GM06990 (cell line): ENCODE measurements at regions not wholly inside any gene's neighbourhood (a gene's known extent, or its start where the extent isn't known, plus 50 kb on each side); places are given as distances from the start of the nearest gene placed in this dataset.

ENCODE experiments used
- DNase-seq: peaks from one replicate; pipeline ENCODE4 v3.0.0-alpha.2; 2011; ENCODE audit not compliant: insufficient read length; ENCODE audit errors: extremely low read depth
- H3K27me3 ChIP-seq: replicated peaks from 2 replicates; pipeline ENCODE4 v1.6.0; 2011; ENCODE audit warnings: low read length; ENCODE audit not compliant: control insufficient read depth, insufficient read depth
- H3K36me3 ChIP-seq: 2 replicates; pipeline ENCODE4 v1.5.1; 2011; ENCODE audit warnings: low read length; ENCODE audit not compliant: control insufficient read depth, insufficient read depth
- H3K4me3 ChIP-seq: replicated peaks from 2 replicates; pipeline ENCODE4 v1.5.1; 2011; ENCODE audit warnings: low read depth, mild to moderate bottlenecking, control low read depth, low read length
- TF ChIP-seq, protein P1 (sequence below): IDR thresholded peaks from 2 replicates; pipeline ENCODE4 v1.5.1; 2011; ENCODE audit warnings: low read length, control low read depth, mild to moderate bottlenecking, inconsistent platforms; ENCODE audit not compliant: insufficient read depth, poor library complexity, severe bottlenecking

DNA sequence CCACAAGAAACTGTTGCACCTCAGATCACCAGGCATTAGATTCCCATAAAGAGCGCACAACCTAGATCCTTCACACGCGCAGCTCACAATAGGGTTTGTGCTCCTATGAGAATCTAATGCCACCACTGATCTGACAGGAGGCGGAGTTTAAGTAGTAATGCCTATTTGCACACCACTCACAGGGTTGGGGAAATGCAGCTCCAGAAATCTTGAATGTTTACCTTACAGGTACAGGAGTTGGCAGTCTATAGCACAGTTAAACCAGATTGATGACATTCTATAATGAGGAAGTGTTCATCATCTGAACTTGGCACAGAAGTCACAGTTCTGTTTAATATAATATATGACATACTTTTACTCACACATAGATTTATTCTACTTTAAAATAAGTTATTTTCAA is 732.2 kb upstream of the ZNF608 start:
- no peak for DNase-seq
- Histone ChIP-seq H3K4me3 (no peak overlapping the region), H3K36me3 (no peaks in the 10 kb centered on the region), H3K27me3 (no peaks in the 10 kb centered on the region)
- TF ChIP-seq, protein P1, sequence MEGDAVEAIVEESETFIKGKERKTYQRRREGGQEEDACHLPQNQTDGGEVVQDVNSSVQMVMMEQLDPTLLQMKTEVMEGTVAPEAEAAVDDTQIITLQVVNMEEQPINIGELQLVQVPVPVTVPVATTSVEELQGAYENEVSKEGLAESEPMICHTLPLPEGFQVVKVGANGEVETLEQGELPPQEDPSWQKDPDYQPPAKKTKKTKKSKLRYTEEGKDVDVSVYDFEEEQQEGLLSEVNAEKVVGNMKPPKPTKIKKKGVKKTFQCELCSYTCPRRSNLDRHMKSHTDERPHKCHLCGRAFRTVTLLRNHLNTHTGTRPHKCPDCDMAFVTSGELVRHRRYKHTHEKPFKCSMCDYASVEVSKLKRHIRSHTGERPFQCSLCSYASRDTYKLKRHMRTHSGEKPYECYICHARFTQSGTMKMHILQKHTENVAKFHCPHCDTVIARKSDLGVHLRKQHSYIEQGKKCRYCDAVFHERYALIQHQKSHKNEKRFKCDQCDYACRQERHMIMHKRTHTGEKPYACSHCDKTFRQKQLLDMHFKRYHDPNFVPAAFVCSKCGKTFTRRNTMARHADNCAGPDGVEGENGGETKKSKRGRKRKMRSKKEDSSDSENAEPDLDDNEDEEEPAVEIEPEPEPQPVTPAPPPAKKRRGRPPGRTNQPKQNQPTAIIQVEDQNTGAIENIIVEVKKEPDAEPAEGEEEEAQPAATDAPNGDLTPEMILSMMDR: no peak

DNA sequence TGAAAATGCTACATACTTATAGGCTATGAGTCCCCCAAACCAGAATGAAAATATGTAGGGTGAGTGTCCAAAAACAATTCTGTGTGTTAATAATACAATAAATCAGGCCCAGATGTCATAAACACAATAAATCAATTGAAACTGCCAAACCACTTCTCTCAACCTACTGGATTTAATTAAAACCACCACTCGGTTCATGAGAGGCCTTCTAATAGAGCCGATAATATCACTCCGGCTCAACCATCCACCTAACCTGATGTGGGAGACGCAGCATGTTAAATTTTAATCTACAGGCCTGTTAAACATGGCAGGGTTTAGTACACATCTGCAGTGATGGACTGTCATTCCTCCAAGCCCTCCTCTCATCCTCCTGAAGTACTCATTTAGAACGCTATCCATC is 734.5 kb upstream of the ZNF608 start:
- TF ChIP-seq, protein P1: no peak
- no peaks in the 10 kb centered on the region for H3K27me3 ChIP-seq
- DNase-seq: no peak
- H3K4me3 ChIP-seq: no peak overlapping the region
- H3K36me3 ChIP-seq: no peaks in the 10 kb centered on the region

DNA sequence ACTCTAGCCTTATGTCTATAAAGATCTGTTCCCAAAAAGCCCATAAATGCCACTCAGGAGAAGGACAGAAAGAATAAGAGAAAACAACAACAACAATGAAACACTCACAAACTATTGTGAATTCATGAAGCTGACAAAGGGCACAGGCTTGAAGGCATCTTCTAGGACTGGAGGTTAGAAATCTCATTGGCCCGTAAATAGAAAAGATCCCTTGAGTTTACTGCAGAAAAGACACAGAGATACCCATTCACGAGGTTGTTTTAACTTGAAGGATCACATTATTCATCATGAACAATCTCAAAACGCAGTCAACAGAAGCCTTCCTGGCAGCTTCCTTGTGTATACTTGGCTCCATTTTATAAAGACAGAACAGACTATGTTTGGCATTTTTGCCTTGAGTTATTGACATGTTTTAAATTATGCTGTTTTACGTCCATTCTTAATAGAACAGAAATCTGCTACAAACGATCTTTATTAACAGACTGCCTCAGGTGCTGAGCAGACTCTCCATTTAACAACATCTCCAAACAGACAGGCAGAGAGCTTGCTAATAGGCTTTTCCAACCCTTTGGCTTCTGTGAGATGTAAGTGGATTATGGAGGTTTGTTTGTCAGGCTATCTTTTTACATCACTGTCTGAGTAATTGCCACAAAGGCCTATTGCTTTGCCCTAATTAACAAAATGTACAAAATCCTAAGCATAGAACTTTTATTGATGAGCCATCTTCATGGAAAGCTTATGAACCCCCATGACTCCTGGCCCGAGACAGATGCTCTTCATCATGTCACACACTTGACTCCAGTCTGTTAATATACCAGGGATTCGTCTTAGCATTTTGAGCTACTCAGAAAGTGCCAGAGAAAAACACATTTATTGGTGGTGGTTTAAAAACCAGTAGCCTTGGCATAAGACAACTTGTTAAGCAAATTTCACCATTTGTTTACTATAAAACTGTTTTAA is 735.3 kb upstream of the ZNF608 start:
- Histone ChIP-seq H3K27me3 (no peaks in the 10 kb centered on the region), H3K4me3 (no peak overlapping the region), H3K36me3 (no peaks in the 10 kb centered on the region)
- DNase-seq: no peak
- TF ChIP-seq, protein P1: no peak

DNA sequence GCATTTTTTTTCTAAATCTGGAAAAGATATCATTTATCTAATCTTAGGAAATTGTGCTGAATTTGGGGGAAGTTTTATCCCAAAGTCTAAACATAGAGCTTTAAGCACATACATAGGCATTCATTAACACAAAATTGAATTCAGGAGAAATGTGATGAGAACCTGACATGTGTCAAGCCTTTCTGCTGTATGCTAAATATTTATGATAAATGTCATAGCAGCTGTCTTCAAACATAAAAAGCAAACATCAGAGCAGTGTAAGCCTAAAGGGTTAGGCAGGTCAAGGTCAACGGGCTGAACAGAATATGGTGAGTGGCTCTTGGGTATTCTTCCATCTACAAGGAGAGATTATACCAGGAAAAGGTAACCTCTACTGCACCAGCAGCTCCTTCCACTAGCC is 737.2 kb upstream of the ZNF608 start:
- no peaks in the 10 kb centered on the region for H3K27me3 ChIP-seq
- no peaks in the 10 kb centered on the region for H3K36me3 ChIP-seq
- no peak for DNase-seq
- H3K4me3 ChIP-seq: no peak overlapping the region
- TF ChIP-seq, protein P1: no peak

DNA sequence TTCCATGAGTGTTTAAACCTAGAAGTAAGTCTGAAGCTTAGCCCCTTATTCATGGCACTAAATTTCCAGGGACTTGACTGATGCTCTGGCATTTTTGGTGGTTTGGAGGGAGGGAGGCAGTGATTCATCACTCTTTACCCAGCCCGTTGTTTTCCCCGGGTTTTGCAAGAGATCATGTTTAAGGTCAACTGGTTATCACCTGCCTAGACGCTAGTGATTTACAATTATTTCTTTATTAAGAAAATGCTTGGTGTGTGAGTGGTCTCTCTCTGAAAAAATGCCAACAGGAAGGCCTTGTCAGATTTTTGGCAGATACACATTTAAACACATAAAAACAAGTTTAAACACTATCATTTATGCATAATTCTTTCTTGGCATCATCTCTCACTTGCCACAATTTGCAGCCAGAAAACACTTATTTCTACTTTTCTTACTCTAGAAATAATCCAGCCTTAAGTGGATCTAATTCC is 737.9 kb upstream of the ZNF608 start:
- H3K4me3 ChIP-seq: no peak overlapping the region
- H3K27me3 ChIP-seq: no peaks in the 10 kb centered on the region
- no peak for DNase-seq
- no peaks in the 10 kb centered on the region for H3K36me3 ChIP-seq
- TF ChIP-seq, protein P1: no peak
